Spinal cord (tissue), 9 donors: ENCODE measurements at regions not wholly inside any gene's neighbourhood (a gene's known extent, or its start where the extent isn't known, plus 50 kb on each side); places are given as distances from the start of the nearest gene placed in this dataset.
"Not testable (repeated sequence)": the region's sequence is repeated elsewhere in the genome, so short reads cannot be mapped to it uniquely, and the experiment has no call there.

Experiments used
- DNase-seq, 6 donors: peaks; one replicate each; pipeline versions ENCODE4 v3.0.0 to v3.0.0-alpha.2; 2013 to 2015; ENCODE audit warnings: low spot score in 6 of 6, low read depth in 4 of 6
- H3K27ac ChIP-seq: one replicate; pipeline ENCODE4 v1.5.1; 2013; ENCODE audit warnings: low read depth, low read length, control low read depth
- H3K27me3 ChIP-seq: one replicate; pipeline ENCODE4 v1.6.1; 2013; ENCODE audit warnings: low read length; ENCODE audit not compliant: control insufficient read depth, insufficient read depth
- H3K36me3 ChIP-seq: one replicate; pipeline ENCODE4 v1.6.1; 2013; ENCODE audit warnings: low read length; ENCODE audit not compliant: control insufficient read depth, insufficient read depth
- H3K4me1 ChIP-seq: one replicate; pipeline ENCODE4 v1.6.1; 2013; ENCODE audit warnings: low read length; ENCODE audit not compliant: control insufficient read depth, insufficient read depth
- H3K4me3 ChIP-seq: one replicate; pipeline ENCODE4 v1.5.1; 2013; ENCODE audit warnings: low read depth, low read length, control low read depth
- H3K9me3 ChIP-seq: one replicate; pipeline ENCODE4 v1.6.1; 2013; ENCODE audit warnings: low read length; ENCODE audit not compliant: control insufficient read depth, insufficient read depth
- WGBS: methylation state at CpG from one replicate; pipeline ENCODE4 v1.1.5; 2013; ENCODE audit warnings: missing lambda C conversion rate; ENCODE audit not compliant: insufficient coverage; 5-methylcytosine and 5-hydroxymethylcytosine counted together
- donor health status: healthy.

DNA sequence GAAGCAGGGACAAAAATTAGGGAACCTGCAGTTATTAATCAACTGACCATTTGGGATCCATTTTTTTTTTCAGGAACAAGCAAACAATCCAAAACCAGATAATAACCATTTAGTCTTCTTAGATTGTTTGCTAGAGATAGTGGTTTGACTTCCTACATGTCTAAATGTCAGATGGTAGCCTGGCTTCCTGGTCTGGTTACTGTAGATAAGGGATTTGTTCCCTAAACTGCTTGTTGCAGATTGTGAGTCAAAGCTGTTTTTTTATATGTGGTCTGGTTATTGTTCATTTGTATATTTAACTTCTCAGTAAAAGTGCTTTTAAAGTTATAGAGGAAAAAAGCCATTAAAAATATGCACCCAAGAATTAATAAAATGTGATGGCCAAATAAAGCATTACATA lies 921.0 kb downstream of the PRIM2 start:
- H3K4me1 ChIP-seq, H3K27ac ChIP-seq, H3K9me3 ChIP-seq, H3K27me3 ChIP-seq, H3K36me3 ChIP-seq, H3K4me3 ChIP-seq, DNase-seq: not testable (repeated sequence)

DNA sequence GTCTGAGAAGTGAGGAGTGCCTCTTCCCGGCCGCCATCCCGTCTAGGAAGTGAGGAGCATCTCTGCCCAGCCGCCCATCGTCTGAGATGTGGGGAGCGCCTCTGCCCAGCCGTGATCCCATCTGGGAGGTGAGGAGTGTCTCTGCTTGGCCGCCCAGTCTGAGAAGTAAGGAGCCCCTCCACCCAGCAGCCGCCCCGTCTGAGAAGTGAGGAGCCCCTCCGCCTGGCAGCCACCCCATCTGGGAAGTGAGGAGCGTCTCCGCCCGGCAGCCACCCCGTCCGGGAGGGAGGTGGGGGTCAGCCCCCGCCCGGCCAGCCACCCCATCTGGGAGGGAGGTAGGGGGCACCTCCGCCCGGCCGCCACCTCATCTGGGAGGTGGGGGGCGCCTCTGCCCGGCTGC lies 940.2 kb downstream of the PRIM2 start:
- H3K36me3 ChIP-seq, H3K27me3 ChIP-seq, H3K4me3 ChIP-seq, H3K27ac ChIP-seq, DNase-seq, H3K4me1 ChIP-seq, H3K9me3 ChIP-seq: not testable (repeated sequence)
- WGBS = 98% methylated on average over 12 of the region's 23 CpGs

DNA sequence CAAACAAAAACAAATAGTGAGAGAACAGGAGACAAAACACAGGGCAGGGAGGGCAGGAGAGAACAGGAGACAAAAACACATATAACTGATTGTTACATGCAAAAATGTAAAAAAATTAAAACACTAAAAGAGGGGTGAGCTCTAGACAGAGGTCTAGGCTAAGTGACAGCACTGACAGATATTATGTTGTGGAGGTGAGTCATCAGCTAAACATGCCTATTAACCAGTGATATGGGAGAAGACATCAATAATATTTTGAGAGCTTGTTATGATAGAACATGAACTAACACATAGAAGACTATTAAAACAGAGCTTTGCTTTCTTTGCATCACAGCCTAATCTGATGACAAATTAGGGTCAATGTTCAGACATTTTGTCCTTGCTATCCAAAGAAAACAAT lies 972.7 kb downstream of the PRIM2 start:
- no peaks in the 10 kb centered on the region for H3K9me3 ChIP-seq
- no peaks in the 10 kb centered on the region for H3K27me3 ChIP-seq
- H3K4me3 ChIP-seq = no peak overlapping the region
- no peaks in the 10 kb centered on the region for H3K4me1 ChIP-seq
- DNase-seq = no peak
- H3K36me3 ChIP-seq = no peaks in the 10 kb centered on the region
- no peak overlapping the region for H3K27ac ChIP-seq

DNA sequence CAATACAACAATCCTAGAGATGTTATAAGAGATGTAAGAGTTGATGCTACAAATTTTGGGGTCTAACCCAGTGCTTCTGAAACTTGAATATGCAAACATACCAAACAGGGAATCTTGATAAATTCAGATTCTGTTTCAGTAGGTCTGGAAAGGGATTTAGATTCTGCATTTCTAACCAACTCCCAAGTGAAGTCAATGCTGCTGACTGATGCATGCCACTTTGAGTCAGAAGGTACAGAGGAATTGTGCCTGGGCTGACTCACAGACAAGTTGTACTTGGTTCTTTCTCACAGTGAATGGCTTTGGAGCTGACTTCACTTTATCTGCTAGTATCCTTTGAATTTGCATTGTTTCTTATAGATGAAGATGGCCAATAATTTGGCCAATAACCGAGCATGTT lies 973.9 kb downstream of the PRIM2 start:
- not testable (repeated sequence) for H3K27me3 ChIP-seq, H3K9me3 ChIP-seq, H3K36me3 ChIP-seq, DNase-seq, H3K27ac ChIP-seq, H3K4me3 ChIP-seq, H3K4me1 ChIP-seq
- no CpG with 5 or more reads among the region's 1 CpG for WGBS

DNA sequence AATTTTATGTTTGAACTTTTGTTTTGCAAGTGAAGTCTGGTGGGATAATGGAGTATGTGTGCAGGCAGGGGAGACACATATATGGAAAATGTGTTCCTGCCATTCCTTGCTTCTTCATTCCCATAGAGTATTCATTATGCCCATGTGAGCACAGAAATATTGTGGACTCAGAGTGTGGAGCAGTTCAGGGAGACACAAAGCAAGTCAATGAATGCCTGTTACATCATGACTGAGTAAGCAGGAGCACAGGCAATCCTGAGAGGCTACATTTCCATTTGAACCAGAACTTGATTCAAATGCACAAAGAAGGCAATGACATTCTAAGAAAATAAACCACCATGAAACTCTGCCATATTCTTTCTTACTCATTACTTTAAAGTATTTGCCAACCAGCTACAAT lies 990.5 kb downstream of the PRIM2 start:
- not testable (repeated sequence) for H3K27me3 ChIP-seq, H3K4me3 ChIP-seq, DNase-seq, H3K4me1 ChIP-seq, H3K9me3 ChIP-seq, H3K36me3 ChIP-seq, H3K27ac ChIP-seq

DNA sequence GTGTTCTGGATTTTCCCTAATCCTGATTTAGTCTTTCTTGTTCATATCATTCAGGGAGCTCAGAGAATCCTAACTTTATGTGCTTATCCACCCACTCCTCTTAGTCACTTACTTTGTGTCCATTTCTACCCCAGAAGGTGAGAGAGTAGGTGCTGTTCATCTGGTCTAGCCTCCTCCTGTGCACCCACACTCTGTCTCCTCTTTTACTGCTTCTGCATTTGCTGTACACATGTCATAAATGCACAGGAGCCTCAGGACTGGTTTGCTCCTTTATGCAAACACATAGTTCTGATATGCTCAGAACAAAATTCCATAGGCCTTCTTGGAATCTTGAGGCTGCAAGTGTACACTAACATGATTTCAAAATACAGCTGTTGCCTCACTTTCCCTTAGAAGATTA lies 1014.7 kb downstream of the PRIM2 start:
- not testable (repeated sequence) for H3K9me3 ChIP-seq, DNase-seq, H3K27ac ChIP-seq, H3K4me3 ChIP-seq, H3K27me3 ChIP-seq, H3K36me3 ChIP-seq, H3K4me1 ChIP-seq

DNA sequence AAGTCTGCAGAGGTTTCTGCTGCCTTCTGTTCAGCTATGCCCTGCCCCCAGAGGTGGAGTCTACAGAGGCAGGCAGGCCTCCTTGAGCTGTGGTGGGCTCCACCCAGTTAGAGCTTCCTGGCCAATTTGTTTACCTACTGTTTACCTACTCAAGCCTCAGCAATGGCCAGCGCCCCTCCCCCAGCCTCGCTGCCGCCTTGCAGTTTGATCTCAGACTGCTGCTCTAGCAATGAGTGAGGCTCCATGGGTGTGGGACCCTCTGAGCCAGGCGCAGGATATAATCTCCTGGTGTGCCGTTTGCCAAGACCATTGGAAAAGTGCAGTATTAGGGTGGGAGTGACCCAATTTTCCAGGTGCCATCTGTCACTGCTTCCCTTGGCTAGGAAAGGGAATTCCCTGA lies 1024.9 kb downstream of the PRIM2 start:
- WGBS = 84% methylated on average over 5 of the region's 5 CpGs
- H3K9me3 ChIP-seq, H3K4me3 ChIP-seq, H3K27ac ChIP-seq, H3K4me1 ChIP-seq, H3K27me3 ChIP-seq, DNase-seq, H3K36me3 ChIP-seq: not testable (repeated sequence)

DNA sequence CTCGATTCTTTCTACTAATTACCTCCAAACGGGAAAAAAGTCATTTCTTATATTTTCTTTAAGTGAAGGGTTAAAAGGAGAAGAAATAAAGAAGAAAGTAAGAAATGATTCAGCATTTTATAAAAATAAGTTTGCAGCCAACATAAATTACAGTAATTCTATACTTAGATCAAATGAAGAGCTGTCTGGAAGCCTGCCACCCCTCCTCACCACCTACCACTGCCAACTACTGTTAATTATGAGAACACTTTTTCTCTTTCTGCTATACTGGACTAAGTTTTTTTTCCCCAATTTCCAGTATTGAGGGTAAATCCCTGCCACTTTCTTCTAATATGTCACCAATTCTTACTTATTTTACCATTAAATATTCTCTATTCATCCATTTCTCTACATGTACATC lies 1030.1 kb downstream of the PRIM2 start:
- H3K4me1 ChIP-seq, H3K4me3 ChIP-seq, H3K27ac ChIP-seq, H3K36me3 ChIP-seq, H3K9me3 ChIP-seq, H3K27me3 ChIP-seq, DNase-seq: not testable (repeated sequence)
- no CpG with 5 or more reads among the region's 2 CpGs for WGBS

DNA sequence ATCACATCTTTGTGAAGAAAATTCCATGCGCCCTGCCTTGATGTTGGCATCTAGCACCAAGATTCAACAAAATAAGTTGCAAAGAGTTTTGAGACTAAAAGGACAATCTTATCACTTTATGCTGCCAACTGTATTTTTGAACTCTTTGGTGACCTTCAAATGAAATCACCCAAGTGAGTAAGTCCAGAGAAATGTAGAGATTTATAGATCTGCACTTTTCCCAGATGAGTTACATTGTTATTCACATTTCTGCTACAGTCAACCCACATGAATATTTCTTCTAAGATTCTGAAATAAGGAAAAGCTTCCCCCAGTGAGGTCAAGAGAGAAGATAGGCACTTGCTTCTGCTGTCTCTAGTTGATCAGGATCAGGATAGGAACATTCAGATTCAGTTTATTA lies 1034.2 kb downstream of the PRIM2 start:
- H3K4me3 ChIP-seq, H3K27me3 ChIP-seq, H3K36me3 ChIP-seq, H3K27ac ChIP-seq, DNase-seq, H3K9me3 ChIP-seq, H3K4me1 ChIP-seq: not testable (repeated sequence)
- WGBS = no CpG with 5 or more reads among the region's 1 CpG

DNA sequence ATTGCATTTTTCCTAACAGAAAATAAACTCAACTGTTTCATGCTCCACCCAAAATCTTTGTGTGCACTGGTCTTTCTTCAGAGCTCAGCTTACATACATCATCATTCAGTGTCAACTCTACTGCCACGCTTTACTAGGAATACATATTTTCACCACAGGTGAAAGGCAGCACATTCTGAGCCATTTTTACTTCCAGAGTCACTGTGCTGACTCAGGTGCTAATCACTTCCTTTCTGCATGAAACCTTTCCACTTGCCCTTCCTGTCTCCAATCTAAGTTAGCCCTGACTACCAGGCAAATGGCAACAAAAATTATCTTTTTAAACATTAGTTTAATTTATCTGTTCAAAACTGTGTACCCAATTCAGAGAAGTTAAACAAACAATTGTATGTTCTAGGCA lies 1041.0 kb downstream of the PRIM2 start:
- H3K27ac ChIP-seq, H3K4me1 ChIP-seq, DNase-seq, H3K4me3 ChIP-seq, H3K27me3 ChIP-seq, H3K9me3 ChIP-seq, H3K36me3 ChIP-seq: not testable (repeated sequence)
- WGBS = 67% methylated on average over 1 of the region's 1 CpG

DNA sequence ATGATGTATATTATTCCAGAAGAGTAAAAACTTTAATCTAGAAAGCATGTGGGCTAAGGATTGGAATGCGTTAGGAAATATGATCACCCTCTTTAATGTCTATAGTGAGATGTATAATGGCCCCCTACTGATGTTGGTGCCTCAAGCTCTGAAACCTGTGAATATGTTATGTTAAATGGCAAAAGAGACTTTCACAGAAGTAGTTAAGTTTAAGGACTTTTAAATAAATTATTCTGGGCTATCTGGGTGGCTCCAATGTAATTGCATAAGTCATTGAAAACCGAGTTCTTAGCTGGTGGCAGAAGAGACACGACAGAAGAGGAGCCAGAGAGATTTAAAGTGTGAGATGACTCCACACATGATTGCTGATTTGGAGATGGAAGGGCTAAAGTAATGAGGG lies 1048.4 kb downstream of the PRIM2 start:
- H3K36me3 ChIP-seq, H3K27ac ChIP-seq, H3K4me1 ChIP-seq, H3K4me3 ChIP-seq, DNase-seq, H3K27me3 ChIP-seq, H3K9me3 ChIP-seq: not testable (repeated sequence)
- 75% methylated on average over 2 of the region's 3 CpGs for WGBS
